ENCODE measurements at regions not wholly inside any gene's neighbourhood (a gene's known extent, or its start where the extent isn't known, plus 50 kb on each side); places are given as distances from the start of the nearest gene placed in this dataset.

GRCh38 chr7:12881712-12882111, 194.3 kb downstream of the ARL4A start:
- no peaks in the 10 kb centered on the region for H3K36me3 ChIP-seq (ENCODE audit: insufficient read depth, low read length)
- H3K9me3 ChIP-seq (ENCODE audit: low read length): no peaks in the 10 kb centered on the region
- no peak overlapping the region for H3K27ac ChIP-seq (ENCODE audit: low read depth, low read length)
- Mint-ChIP-seq H3K4me1 (no peaks in the 10 kb centered on the region), H3K27ac (no peak overlapping the region), H3K36me3 (no peaks in the 10 kb centered on the region), H3K27me3 (peaks cover 0 to 5% of the 10 kb centered on the region in 2 donors), H3K9me3 (peaks cover 0 to 2% (median 0%) of the 10 kb centered on the region in 5 donors), H3K4me3 (no peak overlapping the region)
- H3K27me3 ChIP-seq (ENCODE audit: insufficient read depth, low read length, poor library complexity, severe bottlenecking): no peaks in the 10 kb centered on the region
- POLR2A ChIA-PET: no interaction called here
- H3K4me3 ChIP-seq (ENCODE audit: low read length): no peak overlapping the region
- no peaks in the 10 kb centered on the region for H3K4me1 ChIP-seq (ENCODE audit: insufficient read depth, low read length)
- no peak for DNase-seq
- CTCF ChIA-PET: no interaction called here

- H3K27me3 ChIP-seq (ENCODE audit: insufficient read depth, low read length, poor library complexity, severe bottlenecking): no peaks in the 10 kb centered on the region
- POLR2A ChIA-PET: no interaction called here
- H3K4me1 ChIP-seq (ENCODE audit: insufficient read depth, low read length): no peaks in the 10 kb centered on the region
- no peak for DNase-seq
- H3K36me3 Mint-ChIP-seq: no peaks in the 10 kb centered on the region
- no peak overlapping the region for H3K4me3 ChIP-seq (ENCODE audit: low read length)
- H3K27ac ChIP-seq (ENCODE audit: low read depth, low read length): no peak overlapping the region
- H3K27ac Mint-ChIP-seq: no peak overlapping the region
- CTCF ChIA-PET: no interaction called here
- H3K4me1 Mint-ChIP-seq: no peaks in the 10 kb centered on the region
- peaks cover 0 to 5% of the 10 kb centered on the region in 2 donors for H3K27me3 Mint-ChIP-seq
- H3K36me3 ChIP-seq (ENCODE audit: insufficient read depth, low read length): no peaks in the 10 kb centered on the region
- no peaks in the 10 kb centered on the region for H3K9me3 ChIP-seq (ENCODE audit: low read length)
- peaks cover 0 to 2% (median 0%) of the 10 kb centered on the region in 5 donors for H3K9me3 Mint-ChIP-seq
- H3K4me3 Mint-ChIP-seq: no peak overlapping the region
These were observed 195.3 kb downstream of the ARL4A start for GRCh38 chr7:12882710-12883109.

GRCh38 chr7:12884033-12884432, 196.6 kb downstream of the ARL4A start:
- Mint-ChIP-seq H3K9me3 (peaks cover 0 to 2% (median 0%) of the 10 kb centered on the region in 5 donors), H3K4me1 (no peaks in the 10 kb centered on the region), H3K4me3 (no peak overlapping the region), H3K36me3 (no peaks in the 10 kb centered on the region), H3K27ac (no peak overlapping the region), H3K27me3 (peaks cover 4 to 5% of the 10 kb centered on the region in 2 donors)
- no peaks in the 10 kb centered on the region for H3K36me3 ChIP-seq (ENCODE audit: insufficient read depth, low read length)
- H3K4me3 ChIP-seq (ENCODE audit: low read length): no peak overlapping the region
- H3K27me3 ChIP-seq (ENCODE audit: insufficient read depth, low read length, poor library complexity, severe bottlenecking): no peaks in the 10 kb centered on the region
- ChIA-PET POLR2A (interaction anchor here (0.5 kb wide), 1 partner anchor 17 kb away, joined by 3 read pairs; no protein-coding TSS in a partner anchor), CTCF (no interaction called here)
- H3K4me1 ChIP-seq (ENCODE audit: insufficient read depth, low read length): no peaks in the 10 kb centered on the region
- H3K27ac ChIP-seq (ENCODE audit: low read depth, low read length): no peak overlapping the region
- H3K9me3 ChIP-seq (ENCODE audit: low read length): no peaks in the 10 kb centered on the region
- DNase-seq: no peak

- POLR2A ChIA-PET: no interaction called here
- CTCF ChIA-PET: no interaction called here
These were observed 197.5 kb downstream of the ARL4A start for GRCh38 chr7:12884856-12885440.

GRCh38 chr7:12888717-12889116, 201.3 kb downstream of the ARL4A start:
- H3K36me3 Mint-ChIP-seq: no peaks in the 10 kb centered on the region
- Histone ChIP-seq H3K4me3 (ENCODE audit: low read length) (no peak overlapping the region), H3K27me3 (ENCODE audit: insufficient read depth, low read length, poor library complexity, severe bottlenecking) (no peaks in the 10 kb centered on the region), H3K27ac (ENCODE audit: low read depth, low read length) (no peak overlapping the region), H3K9me3 (ENCODE audit: low read length) (no peaks in the 10 kb centered on the region), H3K4me1 (ENCODE audit: insufficient read depth, low read length) (no peaks in the 10 kb centered on the region), H3K36me3 (ENCODE audit: insufficient read depth, low read length) (no peaks in the 10 kb centered on the region)
- ChIA-PET CTCF (no interaction called here), POLR2A (no interaction called here)
- no peak overlapping the region for H3K4me3 Mint-ChIP-seq
- peaks cover 5% of the 10 kb centered on the region in 2 donors for H3K27me3 Mint-ChIP-seq
- no peaks in the 10 kb centered on the region for H3K9me3 Mint-ChIP-seq
- no peaks in the 10 kb centered on the region for H3K4me1 Mint-ChIP-seq
- no peak for DNase-seq
- H3K27ac Mint-ChIP-seq: no peak overlapping the region

More at GRCh38 chr7:12884856-12885440, 197.5 kb downstream of the ARL4A start:
- no peaks in the 10 kb centered on the region for H3K4me1 Mint-ChIP-seq
- H3K27me3 Mint-ChIP-seq: peaks cover 5% of the 10 kb centered on the region in 2 donors
- peaks cover 0 to 2% (median 0%) of the 10 kb centered on the region in 5 donors for H3K9me3 Mint-ChIP-seq
- Histone ChIP-seq H3K27ac (ENCODE audit: low read depth, low read length) (no peak overlapping the region), H3K4me3 (ENCODE audit: low read length) (no peak overlapping the region), H3K36me3 (ENCODE audit: insufficient read depth, low read length) (no peaks in the 10 kb centered on the region), H3K9me3 (ENCODE audit: low read length) (no peaks in the 10 kb centered on the region), H3K27me3 (ENCODE audit: insufficient read depth, low read length, poor library complexity, severe bottlenecking) (no peaks in the 10 kb centered on the region), H3K4me1 (ENCODE audit: insufficient read depth, low read length) (no peaks in the 10 kb centered on the region)
- DNase-seq: no peak
- H3K4me3 Mint-ChIP-seq: no peak overlapping the region
- H3K36me3 Mint-ChIP-seq: no peaks in the 10 kb centered on the region
- no peak overlapping the region for H3K27ac Mint-ChIP-seq

GRCh38 chr7:12889391-12889790, 202.0 kb downstream of the ARL4A start:
- POLR2A ChIA-PET: no interaction called here

GRCh38 chr7:12890586-12890985, 203.2 kb downstream of the ARL4A start:
- no peaks in the 10 kb centered on the region for H3K27me3 ChIP-seq (ENCODE audit: insufficient read depth, low read length, poor library complexity, severe bottlenecking)
- no peak overlapping the region for H3K27ac Mint-ChIP-seq
- H3K4me1 ChIP-seq (ENCODE audit: insufficient read depth, low read length): no peaks in the 10 kb centered on the region
- no peak overlapping the region for H3K4me3 ChIP-seq (ENCODE audit: low read length)
- no peaks in the 10 kb centered on the region for H3K9me3 ChIP-seq (ENCODE audit: low read length)
- POLR2A ChIA-PET: no interaction called here
- no peak overlapping the region for H3K4me3 Mint-ChIP-seq
- no peak overlapping the region for H3K27ac ChIP-seq (ENCODE audit: low read depth, low read length)
- H3K4me1 Mint-ChIP-seq: no peaks in the 10 kb centered on the region
- CTCF ChIA-PET: no interaction called here
- no peaks in the 10 kb centered on the region for H3K36me3 ChIP-seq (ENCODE audit: insufficient read depth, low read length)
- no peaks in the 10 kb centered on the region for H3K36me3 Mint-ChIP-seq
- peaks cover 5% of the 10 kb centered on the region in 2 donors for H3K27me3 Mint-ChIP-seq
- no peak for DNase-seq
- no peaks in the 10 kb centered on the region for H3K9me3 Mint-ChIP-seq

More at GRCh38 chr7:12889391-12889790, 202.0 kb downstream of the ARL4A start:
- peaks cover 5% of the 10 kb centered on the region in 2 donors for H3K27me3 Mint-ChIP-seq
- no peaks in the 10 kb centered on the region for H3K9me3 Mint-ChIP-seq
- H3K4me1 Mint-ChIP-seq: no peaks in the 10 kb centered on the region
- no peaks in the 10 kb centered on the region for H3K4me1 ChIP-seq (ENCODE audit: insufficient read depth, low read length)
- no peaks in the 10 kb centered on the region for H3K36me3 ChIP-seq (ENCODE audit: insufficient read depth, low read length)
- H3K4me3 Mint-ChIP-seq: no peak overlapping the region
- H3K27me3 ChIP-seq (ENCODE audit: insufficient read depth, low read length, poor library complexity, severe bottlenecking): no peaks in the 10 kb centered on the region
- H3K36me3 Mint-ChIP-seq: no peaks in the 10 kb centered on the region
- no peaks in the 10 kb centered on the region for H3K9me3 ChIP-seq (ENCODE audit: low read length)
- no peak for DNase-seq
- H3K4me3 ChIP-seq (ENCODE audit: low read length): no peak overlapping the region
- CTCF ChIA-PET: no interaction called here
- no peak overlapping the region for H3K27ac Mint-ChIP-seq
- no peak overlapping the region for H3K27ac ChIP-seq (ENCODE audit: low read depth, low read length)

- Mint-ChIP-seq H3K27ac (no peak overlapping the region), H3K4me3 (no peak overlapping the region), H3K36me3 (no peaks in the 10 kb centered on the region), H3K27me3 (peaks cover 2 to 5% of the 10 kb centered on the region in 2 donors), H3K9me3 (no peaks in the 10 kb centered on the region), H3K4me1 (no peaks in the 10 kb centered on the region)
- CTCF ChIA-PET: no interaction called here
- H3K4me3 ChIP-seq (ENCODE audit: low read length): no peak overlapping the region
- H3K9me3 ChIP-seq (ENCODE audit: low read length): no peaks in the 10 kb centered on the region
- no peak overlapping the region for H3K27ac ChIP-seq (ENCODE audit: low read depth, low read length)
- no peaks in the 10 kb centered on the region for H3K27me3 ChIP-seq (ENCODE audit: insufficient read depth, low read length, poor library complexity, severe bottlenecking)
- POLR2A ChIA-PET: no interaction called here
- no peaks in the 10 kb centered on the region for H3K36me3 ChIP-seq (ENCODE audit: insufficient read depth, low read length)
- H3K4me1 ChIP-seq (ENCODE audit: insufficient read depth, low read length): no peaks in the 10 kb centered on the region
- DNase-seq: no peak
These were observed 205.9 kb downstream of the ARL4A start for GRCh38 chr7:12893292-12893691.

GRCh38 chr7:12895296-12895695, 207.9 kb downstream of the ARL4A start:
- Mint-ChIP-seq H3K4me1 (no peaks in the 10 kb centered on the region), H3K9me3 (no peaks in the 10 kb centered on the region), H3K4me3 (no peak overlapping the region), H3K27me3 (no peaks in the 10 kb centered on the region), H3K27ac (no peak overlapping the region), H3K36me3 (no peaks in the 10 kb centered on the region)
- Histone ChIP-seq H3K4me3 (ENCODE audit: low read length) (no peak overlapping the region), H3K9me3 (ENCODE audit: low read length) (no peaks in the 10 kb centered on the region), H3K36me3 (ENCODE audit: insufficient read depth, low read length) (no peaks in the 10 kb centered on the region), H3K27me3 (ENCODE audit: insufficient read depth, low read length, poor library complexity, severe bottlenecking) (no peaks in the 10 kb centered on the region), H3K27ac (ENCODE audit: low read depth, low read length) (no peak overlapping the region), H3K4me1 (ENCODE audit: insufficient read depth, low read length) (no peaks in the 10 kb centered on the region)
- CTCF ChIA-PET: no interaction called here
- DNase-seq: no peak
- POLR2A ChIA-PET: no interaction called here

Data from CD8-positive, alpha-beta memory T cell (primary cell).